Upper lobe of right lung (tissue), 1 donor: ENCODE measurements at regions not wholly inside any gene's neighbourhood (a gene's known extent, or its start where the extent isn't known, plus 50 kb on each side); places are given as distances from the start of the nearest gene placed in this dataset.

Source experiments
- ATAC-seq: fragments of 200-7000 bp; cut with Tn5 transposase; one replicate; pipeline ENCODE4 v1.9.1; 2020; ENCODE audit warnings: mild to moderate bottlenecking, moderate library complexity
- DNase-seq: peaks from one replicate; pipeline ENCODE4 v3.0.0-alpha.2; 2020
- H3K27ac ChIP-seq: fragments of 200-600 bp; one replicate; pipeline ENCODE4 v1.8.0; 2022
- H3K27me3 ChIP-seq: fragments of 200-600 bp; one replicate; pipeline ENCODE4 v1.8.0; 2022; ENCODE audit warnings: mild to moderate bottlenecking
- H3K36me3 ChIP-seq: fragments of 200-600 bp; one replicate; pipeline ENCODE4 v1.8.0; 2022
- H3K4me1 ChIP-seq: fragments of 200-600 bp; one replicate; pipeline ENCODE4 v1.8.0; 2022
- H3K4me3 ChIP-seq: fragments of 200-600 bp; one replicate; pipeline ENCODE4 v1.8.0; 2022; ENCODE audit warnings: mild to moderate bottlenecking
- H3K9me3 ChIP-seq: fragments of 200-600 bp; one replicate; pipeline ENCODE4 v1.8.0; 2022
- CTCF ChIP-seq: fragments of 200-600 bp; IDR thresholded peaks from one replicate; pipeline ENCODE4 v1.8.0; 2022; ENCODE audit warnings: antibody characterized with exemption
- intact Hi-C: fragments of 100-400 bp; cut with DNase I; formaldehyde crosslinking; loops from one replicate; pipeline ENCODE4 v1.11.0; 2022
- donor health status: DM: no; HTN: yes; CAD: no; lungs with severe emphysema.

GRCh38 chr3:86438544-86438943 is 552.4 kb downstream of the VGLL3 start:
- Histone ChIP-seq H3K4me3 (no peak overlapping the region), H3K27me3 (no peaks in the 10 kb centered on the region), H3K36me3 (no peaks in the 10 kb centered on the region), H3K4me1 (no peaks in the 10 kb centered on the region), H3K27ac (no peak overlapping the region), H3K9me3 (no peaks in the 10 kb centered on the region)
- no peak for TF ChIP-seq CTCF
- intact Hi-C loops, result no loop called here
- ATAC-seq (no peak), DNase-seq (no peak)

- Histone ChIP-seq H3K9me3 (no peaks in the 10 kb centered on the region), H3K4me1 (no peaks in the 10 kb centered on the region), H3K27me3 (no peaks in the 10 kb centered on the region), H3K4me3 (no peak overlapping the region), H3K27ac (no peak overlapping the region), H3K36me3 (no peaks in the 10 kb centered on the region)
- TF ChIP-seq CTCF, result no peak
- DNase-seq (no peak), ATAC-seq (no peak)
- intact Hi-C loops, result no loop called here
These were observed 563.6 kb downstream of the VGLL3 start for GRCh38 chr3:86427343-86427742.

- H3K36me3 ChIP-seq, result no peaks in the 10 kb centered on the region
- DNase-seq (no peak), ATAC-seq (no peak)
- no peak overlapping the region for H3K27ac ChIP-seq
- intact Hi-C loops, result no loop called here
- H3K4me3 ChIP-seq, result no peak overlapping the region
- no peaks in the 10 kb centered on the region for H3K4me1 ChIP-seq
- TF ChIP-seq CTCF, result no peak
- no peaks in the 10 kb centered on the region for H3K9me3 ChIP-seq
- no peaks in the 10 kb centered on the region for H3K27me3 ChIP-seq
These were observed 569.8 kb downstream of the VGLL3 start for GRCh38 chr3:86420990-86421739.

GRCh38 chr3:86418861-86419260 is 572.1 kb downstream of the VGLL3 start:
- intact Hi-C loops, result no loop called here
- no peak for TF ChIP-seq CTCF

GRCh38 chr3:86416334-86416733 is 574.6 kb downstream of the VGLL3 start:
- Histone ChIP-seq H3K4me1 (no peaks in the 10 kb centered on the region), H3K4me3 (no peak overlapping the region), H3K27ac (no peak overlapping the region), H3K36me3 (no peaks in the 10 kb centered on the region), H3K9me3 (no peaks in the 10 kb centered on the region), H3K27me3 (no peaks in the 10 kb centered on the region)
- no peak for TF ChIP-seq CTCF
- ATAC-seq (no peak), DNase-seq (no peak)
- intact Hi-C loops, result no loop called here

More at GRCh38 chr3:86418861-86419260, 572.1 kb downstream of the VGLL3 start:
- DNase-seq (no peak), ATAC-seq (no peak)
- no peak overlapping the region for H3K4me3 ChIP-seq
- no peak overlapping the region for H3K27ac ChIP-seq
- no peaks in the 10 kb centered on the region for H3K36me3 ChIP-seq
- H3K27me3 ChIP-seq, result no peaks in the 10 kb centered on the region
- no peaks in the 10 kb centered on the region for H3K9me3 ChIP-seq
- no peaks in the 10 kb centered on the region for H3K4me1 ChIP-seq

GRCh38 chr3:86413645-86414044 is 577.3 kb downstream of the VGLL3 start:
- DNase-seq (no peak), ATAC-seq (no peak)
- no peaks in the 10 kb centered on the region for H3K27me3 ChIP-seq
- H3K4me3 ChIP-seq, result no peak overlapping the region
- no peak for TF ChIP-seq CTCF
- no peak overlapping the region for H3K27ac ChIP-seq
- intact Hi-C loops, result no loop called here
- no peaks in the 10 kb centered on the region for H3K36me3 ChIP-seq
- no peaks in the 10 kb centered on the region for H3K9me3 ChIP-seq
- H3K4me1 ChIP-seq, result no peaks in the 10 kb centered on the region
